Stomach (tissue), 8 donors: ENCODE measurements at regions not wholly inside any gene's neighbourhood (a gene's known extent, or its start where the extent isn't known, plus 50 kb on each side); places are given as distances from the start of the nearest gene placed in this dataset.
"Not testable (repeated sequence)": the region's sequence is repeated elsewhere in the genome, so short reads cannot be mapped to it uniquely, and the experiment has no call there.

ENCODE experiments used
- DNase-seq, 2 donors: peaks; one replicate each; pipeline versions ENCODE4 v3.0.0 to v3.0.0-alpha.2; 2013 to 2019
- H3K27ac ChIP-seq, 5 donors: fragments of 200-600 bp in 4 of 5; sonication (generic) in 4 of 5; one replicate each; pipeline ENCODE4 v1.5.1; 2013 to 2019; ENCODE audit warnings: mild to moderate bottlenecking in 1 of 5, moderate library complexity in 1 of 5
- H3K27me3 ChIP-seq, 3 donors: fragments of 200-600 bp; sonication (generic); one replicate each; pipeline ENCODE4 v1.5.1; 2017 to 2019; ENCODE audit warnings: mixed run types in 1 of 3
- H3K36me3 ChIP-seq, 4 donors: fragments of 200-600 bp; sonication (generic); 1 replicate in 3 of 4; 2 replicates in 1 of 4; pipeline ENCODE4 v1.5.1; 2016 to 2019
- H3K4me1 ChIP-seq, 4 donors: fragments of 200-600 bp; sonication (generic); one replicate each; pipeline ENCODE4 v1.5.1; 2016 to 2019
- H3K4me3 ChIP-seq, 4 donors: fragments of 200-600 bp; sonication (generic) in 3 of 4; one replicate each; pipeline ENCODE4 v1.5.1; 2016 to 2019; ENCODE audit warnings: mild to moderate bottlenecking in 1 of 4
- H3K9me3 ChIP-seq, 4 donors: fragments of 200-600 bp; sonication (generic); one replicate each; pipeline ENCODE4 v1.5.1; 2016 to 2019
- CTCF ChIP-seq, 7 experiments: fragments of 450-650 bp in 4 of 7; fragments of 200-600 bp in 3 of 7; sonication (generic) in 3 of 7; IDR thresholded peaks; one replicate each; pipeline ENCODE4 v1.5.1; 2016 to 2019; ENCODE audit warnings: antibody characterized with exemption in 7 of 7, control low read depth in 2 of 7, mild to moderate bottlenecking in 1 of 7
- EP300 ChIP-seq: sonication (generic); formaldehyde crosslinking; IDR thresholded peaks from one replicate; pipeline ENCODE4 v1.6.1; 2017; ENCODE audit warnings: antibody characterized with exemption
- POLR2A ChIP-seq, 4 donors: fragments of 450-650 bp; IDR thresholded peaks; one replicate each; pipeline ENCODE4 v1.6.1; 2016; ENCODE audit warnings: antibody characterized with exemption in 4 of 4, control low read depth in 2 of 4, mild to moderate bottlenecking in 1 of 4, moderate library complexity in 1 of 4
- POLR2AphosphoS5 ChIP-seq, 3 donors: sonication (generic); formaldehyde crosslinking; IDR thresholded peaks; one replicate each; pipeline ENCODE4 v1.6.1; 2016; ENCODE audit warnings: antibody characterized with exemption in 3 of 3
- WGBS, 5 donors: extraction: QIAGEN DNeasy Blood & Tissue Kit in 3 of 5; methylation state at CpG; one replicate each; pipeline versions ENCODE4 v1.1.5 to v1.1.7; 2013 to 2018; 5-methylcytosine and 5-hydroxymethylcytosine counted together
- intact Hi-C: fragments of 100-400 bp; cut with DNase I; formaldehyde crosslinking; loops from one replicate; pipeline ENCODE4 v1.15.1; 2023; ENCODE audit warnings: low total_unique reads
- donor health status: healthy with polysubstance abuse.
- donor health status: Bipolar disorder and iron deficiency.
- donor health status: healthy.

GRCh38 chr18:14945984-14946383 lies 198.0 kb downstream of the ANKRD30B start:
- WGBS, 5 donors, result 80 to 90% (median 88%) methylated on average over 7 of the region's 7 CpGs
- H3K27ac ChIP-seq, result no peak overlapping the region
- intact Hi-C loops, result no loop called here
- no peak overlapping the region for H3K4me3 ChIP-seq
- no peaks in the 10 kb centered on the region for H3K36me3 ChIP-seq
- no peaks in the 10 kb centered on the region for H3K9me3 ChIP-seq
- H3K27me3 ChIP-seq, result no peaks in the 10 kb centered on the region
- TF ChIP-seq POLR2A (IDR thresholded peaks at IDR 0.05) (no peak), POLR2AphosphoS5 (IDR thresholded peaks at IDR 0.05) (no peak), CTCF (IDR thresholded peaks at IDR 0.05) (no peak), EP300 (no peak)
- DNase-seq, result no peak
- H3K4me1 ChIP-seq, result no peaks in the 10 kb centered on the region

GRCh38 chr18:14946741-14947470 lies 198.9 kb downstream of the ANKRD30B start:
- not testable (repeated sequence) for DNase-seq, H3K27ac ChIP-seq
- 54 to 58% (median 57%) methylated on average over 7 of the region's 7 CpGs for WGBS, 5 donors

DNA sequence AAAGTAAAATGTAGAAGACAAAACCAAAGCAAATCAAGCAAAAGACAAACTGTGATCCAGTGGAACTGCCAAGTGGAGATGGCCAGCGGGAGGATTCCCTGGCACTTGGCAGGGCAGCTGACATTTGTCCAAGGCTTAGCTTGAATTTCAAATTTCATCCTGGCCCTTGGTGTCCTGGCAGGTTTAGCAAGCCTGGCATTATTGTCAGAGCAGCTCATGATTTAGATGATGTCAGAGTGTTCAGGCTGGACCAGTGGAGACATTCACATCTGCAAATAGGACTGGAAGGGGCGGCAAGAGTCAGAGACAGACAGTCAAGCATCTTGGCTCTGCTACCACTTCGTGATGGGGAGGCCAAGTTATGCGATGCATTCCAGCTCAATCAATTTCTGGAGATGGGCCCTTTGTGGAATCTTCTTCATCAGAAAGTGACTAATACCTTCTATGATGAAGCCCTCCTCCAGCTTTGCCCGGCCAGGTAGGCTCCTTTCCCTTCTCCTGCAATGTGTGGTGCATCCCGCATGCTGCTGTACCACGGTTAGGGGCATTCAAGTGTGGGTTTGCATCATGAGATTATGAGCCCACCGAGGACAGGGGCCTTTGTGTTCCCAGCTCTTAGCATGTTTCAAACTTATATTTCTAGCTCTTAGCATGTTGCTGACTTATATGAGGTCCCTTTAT lies 199.7 kb downstream of the ANKRD30B start:
- DNase-seq, result no peak
- no peak overlapping the region for H3K4me3 ChIP-seq
- H3K27me3 ChIP-seq, result no peaks in the 10 kb centered on the region
- no peaks in the 10 kb centered on the region for H3K36me3 ChIP-seq
- H3K9me3 ChIP-seq, result no peaks in the 10 kb centered on the region
- no peak overlapping the region for H3K27ac ChIP-seq
- intact Hi-C loops, result no loop called here
- 70 to 84% (median 79%) methylated on average over 8 of the region's 8 CpGs for WGBS, 5 donors
- no peaks in the 10 kb centered on the region for H3K4me1 ChIP-seq
- TF ChIP-seq POLR2AphosphoS5 (IDR thresholded peaks at IDR 0.05), result no peak
- no peak for TF ChIP-seq EP300
- TF ChIP-seq CTCF (IDR thresholded peaks at IDR 0.05), result no peak
- no peak for TF ChIP-seq POLR2A (IDR thresholded peaks at IDR 0.05)

More at GRCh38 chr18:14946741-14947470, 198.9 kb downstream of the ANKRD30B start:
- H3K36me3 ChIP-seq, H3K4me3 ChIP-seq, intact Hi-C loops, H3K9me3 ChIP-seq, H3K4me1 ChIP-seq, H3K27me3 ChIP-seq: not testable (repeated sequence)

GRCh38 chr18:14948163-14948540 lies 200.2 kb downstream of the ANKRD30B start:
- H3K36me3 ChIP-seq, result no peaks in the 10 kb centered on the region
- H3K9me3 ChIP-seq, result no peaks in the 10 kb centered on the region
- H3K4me1 ChIP-seq, result no peaks in the 10 kb centered on the region
- no peaks in the 10 kb centered on the region for H3K27me3 ChIP-seq
- no peak overlapping the region for H3K27ac ChIP-seq
- intact Hi-C loops, result no loop called here
- WGBS, 5 donors, result 40 to 59% (median 48%) methylated on average over 3 of the region's 3 CpGs
- no peak for DNase-seq
- H3K4me3 ChIP-seq, result no peak overlapping the region
- no peak for TF ChIP-seq CTCF (IDR thresholded peaks at IDR 0.05)
- TF ChIP-seq POLR2AphosphoS5 (IDR thresholded peaks at IDR 0.05), result no peak
- no peak for TF ChIP-seq POLR2A (IDR thresholded peaks at IDR 0.05)
- TF ChIP-seq EP300, result no peak
